ENCODE measurements at regions not wholly inside any gene's neighbourhood (a gene's known extent, or its start where the extent isn't known, plus 50 kb on each side); places are given as distances from the start of the nearest gene placed in this dataset.

DNA sequence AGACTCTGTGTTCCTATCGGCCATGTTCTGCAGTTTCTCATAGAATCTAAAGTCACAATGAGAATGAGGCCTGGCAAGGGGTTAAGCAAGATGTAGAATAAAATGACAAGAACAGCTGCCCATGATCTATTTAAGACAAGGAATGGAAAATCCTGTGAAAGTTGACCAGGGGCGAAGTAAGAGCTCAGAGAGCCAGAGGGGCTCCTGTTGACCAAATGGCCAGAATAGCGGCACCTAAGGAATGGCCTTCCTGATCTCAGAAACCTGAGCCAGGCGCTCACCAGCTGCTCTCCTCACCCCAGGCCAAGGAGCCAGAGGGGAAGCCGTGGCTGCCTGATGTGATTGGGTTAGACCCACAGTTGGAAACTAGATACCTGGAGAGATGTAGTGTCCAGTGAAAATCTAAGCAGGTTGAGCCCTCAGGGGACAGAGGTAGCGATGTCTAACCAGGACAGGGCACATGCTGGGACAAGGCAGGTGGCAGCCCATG lies 106.1 kb upstream of the NDN start:
- POLR2A ChIA-PET, result no interaction called here
- no peaks in the 10 kb centered on the region for H3K27me3 ChIP-seq (replicated peaks in 1 of 2; ENCODE audit: control insufficient read depth in 2 of 2, insufficient read depth in 2 of 2, low read length in 1 of 2)
- no peak overlapping the region for H2AFZ ChIP-seq (ENCODE audit: control insufficient read depth, low read depth, low read length)
- no peaks in the 10 kb centered on the region for H3K4me1 ChIP-seq (ENCODE audit: control insufficient read depth, insufficient read depth, low read length)
- no peak for DNase-seq (ENCODE audit: low read depth, low spot score)
- in situ Hi-C loops (cut with MboI), result no loop called here
- BruUV-seq (replicated peaks), result no TSS peak
- H3K27ac ChIP-seq (ENCODE audit: control insufficient read depth, insufficient read depth), result no peak overlapping the region
- H3K36me3 ChIP-seq (ENCODE audit: control insufficient read depth in 2 of 2, insufficient read depth in 2 of 2, low read length in 1 of 2), result no peaks in the 10 kb centered on the region
- SMC1A ChIA-PET (ENCODE audit: uncharacterized antibody, unreplicated experiment), result no interaction called here
- no peak for TF ChIP-seq CHD4 (IDR thresholded peaks at IDR 0.05)
- TF ChIP-seq SREBF1 (IDR thresholded peaks at IDR 0.05; ENCODE audit: low read length), result no peak
- TF ChIP-seq, protein P1, sequence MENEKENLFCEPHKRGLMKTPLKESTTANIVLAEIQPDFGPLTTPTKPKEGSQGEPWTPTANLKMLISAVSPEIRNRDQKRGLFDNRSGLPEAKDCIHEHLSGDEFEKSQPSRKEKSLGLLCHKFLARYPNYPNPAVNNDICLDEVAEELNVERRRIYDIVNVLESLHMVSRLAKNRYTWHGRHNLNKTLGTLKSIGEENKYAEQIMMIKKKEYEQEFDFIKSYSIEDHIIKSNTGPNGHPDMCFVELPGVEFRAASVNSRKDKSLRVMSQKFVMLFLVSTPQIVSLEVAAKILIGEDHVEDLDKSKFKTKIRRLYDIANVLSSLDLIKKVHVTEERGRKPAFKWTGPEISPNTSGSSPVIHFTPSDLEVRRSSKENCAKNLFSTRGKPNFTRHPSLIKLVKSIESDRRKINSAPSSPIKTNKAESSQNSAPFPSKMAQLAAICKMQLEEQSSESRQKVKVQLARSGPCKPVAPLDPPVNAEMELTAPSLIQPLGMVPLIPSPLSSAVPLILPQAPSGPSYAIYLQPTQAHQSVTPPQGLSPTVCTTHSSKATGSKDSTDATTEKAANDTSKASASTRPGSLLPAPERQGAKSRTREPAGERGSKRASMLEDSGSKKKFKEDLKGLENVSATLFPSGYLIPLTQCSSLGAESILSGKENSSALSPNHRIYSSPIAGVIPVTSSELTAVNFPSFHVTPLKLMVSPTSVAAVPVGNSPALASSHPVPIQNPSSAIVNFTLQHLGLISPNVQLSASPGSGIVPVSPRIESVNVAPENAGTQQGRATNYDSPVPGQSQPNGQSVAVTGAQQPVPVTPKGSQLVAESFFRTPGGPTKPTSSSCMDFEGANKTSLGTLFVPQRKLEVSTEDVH (IDR thresholded peaks at IDR 0.05; ENCODE audit: low read depth, partially characterized antibody), result no peak
- no peak for TF ChIP-seq ZNF622 (IDR thresholded peaks at IDR 0.05)
- no peak for TF ChIP-seq SREBF2 (IDR thresholded peaks at IDR 0.05; ENCODE audit: low read length)
- TF ChIP-seq, protein P2, sequence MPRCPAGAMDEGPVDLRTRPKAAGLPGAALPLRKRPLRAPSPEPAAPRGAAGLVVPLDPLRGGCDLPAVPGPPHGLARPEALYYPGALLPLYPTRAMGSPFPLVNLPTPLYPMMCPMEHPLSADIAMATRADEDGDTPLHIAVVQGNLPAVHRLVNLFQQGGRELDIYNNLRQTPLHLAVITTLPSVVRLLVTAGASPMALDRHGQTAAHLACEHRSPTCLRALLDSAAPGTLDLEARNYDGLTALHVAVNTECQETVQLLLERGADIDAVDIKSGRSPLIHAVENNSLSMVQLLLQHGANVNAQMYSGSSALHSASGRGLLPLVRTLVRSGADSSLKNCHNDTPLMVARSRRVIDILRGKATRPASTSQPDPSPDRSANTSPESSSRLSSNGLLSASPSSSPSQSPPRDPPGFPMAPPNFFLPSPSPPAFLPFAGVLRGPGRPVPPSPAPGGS (IDR thresholded peaks at IDR 0.05; ENCODE audit: borderline replicate concordance, insufficient read depth, low read depth, low read length, poor library complexity, severe bottlenecking), result no peak
- no peak for TF ChIP-seq BACH1 (IDR thresholded peaks at IDR 0.05; ENCODE audit: borderline replicate concordance)
- TF ChIP-seq, protein P3, sequence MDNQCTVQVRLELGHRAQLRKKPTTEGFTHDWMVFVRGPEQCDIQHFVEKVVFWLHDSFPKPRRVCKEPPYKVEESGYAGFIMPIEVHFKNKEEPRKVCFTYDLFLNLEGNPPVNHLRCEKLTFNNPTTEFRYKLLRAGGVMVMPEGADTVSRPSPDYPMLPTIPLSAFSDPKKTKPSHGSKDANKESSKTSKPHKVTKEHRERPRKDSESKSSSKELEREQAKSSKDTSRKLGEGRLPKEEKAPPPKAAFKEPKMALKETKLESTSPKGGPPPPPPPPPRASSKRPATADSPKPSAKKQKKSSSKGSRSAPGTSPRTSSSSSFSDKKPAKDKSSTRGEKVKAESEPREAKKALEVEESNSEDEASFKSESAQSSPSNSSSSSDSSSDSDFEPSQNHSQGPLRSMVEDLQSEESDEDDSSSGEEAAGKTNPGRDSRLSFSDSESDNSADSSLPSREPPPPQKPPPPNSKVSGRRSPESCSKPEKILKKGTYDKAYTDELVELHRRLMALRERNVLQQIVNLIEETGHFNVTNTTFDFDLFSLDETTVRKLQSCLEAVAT (IDR thresholded peaks at IDR 0.05), result no peak
- TF ChIP-seq MYB (IDR thresholded peaks at IDR 0.05; ENCODE audit: borderline replicate concordance, low read depth, low read length), result no peak
- no peak for TF ChIP-seq WRNIP1 (IDR thresholded peaks at IDR 0.05; ENCODE audit: borderline replicate concordance, low read depth, low read length)
- TF ChIP-seq TBL1XR1 (IDR thresholded peaks at IDR 0.05; ENCODE audit: low read depth, low read length), result no peak
- no peak for TF ChIP-seq HDAC6 (IDR thresholded peaks at IDR 0.05; ENCODE audit: unreplicated experiment)
- TF ChIP-seq ZNF24 (IDR thresholded peaks at IDR 0.05), result no peak
- TF ChIP-seq BHLHE40 (IDR thresholded peaks at IDR 0.05; ENCODE audit: borderline replicate concordance in 1 of 2, low read depth in 2 of 2, low read length in 1 of 2), result no peak
- H3K4me3 ChIP-seq, result no peak overlapping the region
- no peaks in the 10 kb centered on the region for H4K20me1 ChIP-seq (ENCODE audit: control insufficient read depth, insufficient read depth)
- no peak for FAIRE-seq
- H3K9ac ChIP-seq (ENCODE audit: control insufficient read depth, insufficient read depth, low read length), result no peak overlapping the region
- WGBS (ENCODE audit: insufficient coverage, insufficient replicate concordance, low lambda C conversion rate, missing lambda C conversion rate), result 7% methylated on average over 6 of the region's 6 CpGs
- no peak for ATAC-seq
- no peak overlapping the region for H3K4me2 ChIP-seq (ENCODE audit: control insufficient read depth, insufficient read depth)
- H3K79me2 ChIP-seq (ENCODE audit: control insufficient read depth, insufficient read depth, low read length), result no peaks in the 10 kb centered on the region
- CTCF ChIA-PET, result no interaction called here
- no peaks in the 10 kb centered on the region; the same call in 2 of the 3 replicates for H3K9me3 ChIP-seq (replicated peaks; ENCODE audit: control insufficient read depth, insufficient read depth, low read length)
- intact Hi-C loops (cut with micrococcal nuclease; ENCODE audit: unreplicated experiment), result no loop called here
- RAD21 ChIA-PET (ENCODE audit: unreplicated experiment), result no interaction called here

All from GM12878 (cell line).